ENCODE measurements at regions not wholly inside any gene's neighbourhood (a gene's known extent, or its start where the extent isn't known, plus 50 kb on each side); places are given as distances from the start of the nearest gene placed in this dataset.

DNA sequence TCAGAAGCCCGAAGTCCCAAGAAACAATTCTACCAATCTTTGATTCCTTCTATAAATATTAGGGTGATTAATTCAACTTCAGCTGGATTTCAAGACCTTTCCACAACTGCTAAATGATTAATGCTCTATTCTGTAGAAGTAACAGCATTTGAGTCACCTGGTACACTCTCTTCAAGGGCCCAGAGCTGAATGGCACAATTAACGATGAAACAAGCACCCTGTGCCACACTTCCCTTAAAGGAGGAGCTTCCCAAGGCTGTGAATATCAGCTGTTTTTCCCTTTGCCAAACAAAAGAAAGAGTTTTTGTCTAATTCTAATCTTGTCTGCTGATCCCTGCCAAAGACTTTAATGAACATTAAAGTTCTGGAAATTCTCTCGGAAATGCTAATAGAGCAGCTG is 56.0 kb downstream of the BOD1L2 start:
- DNase-seq = no peak

DNA sequence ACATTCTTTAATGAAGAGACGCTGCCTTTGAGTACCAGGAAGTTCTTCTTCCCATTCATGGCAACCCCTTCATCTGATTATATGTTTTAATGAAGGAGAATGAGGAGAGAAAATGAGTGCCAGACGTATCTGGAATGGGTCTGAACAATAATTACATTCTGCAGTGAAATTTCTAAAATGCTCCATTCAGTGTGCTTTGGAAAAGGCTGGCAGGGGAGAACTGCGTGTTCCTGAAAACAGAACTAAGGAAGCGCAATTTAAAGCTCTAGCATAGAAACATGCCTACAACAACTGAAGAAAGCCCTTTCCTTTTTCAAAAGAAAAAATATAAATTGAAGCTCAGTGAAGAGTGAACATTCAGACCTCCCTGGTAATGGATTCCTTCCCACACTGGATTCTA is 58.8 kb downstream of the BOD1L2 start:
- DNase-seq = no peak

DNA sequence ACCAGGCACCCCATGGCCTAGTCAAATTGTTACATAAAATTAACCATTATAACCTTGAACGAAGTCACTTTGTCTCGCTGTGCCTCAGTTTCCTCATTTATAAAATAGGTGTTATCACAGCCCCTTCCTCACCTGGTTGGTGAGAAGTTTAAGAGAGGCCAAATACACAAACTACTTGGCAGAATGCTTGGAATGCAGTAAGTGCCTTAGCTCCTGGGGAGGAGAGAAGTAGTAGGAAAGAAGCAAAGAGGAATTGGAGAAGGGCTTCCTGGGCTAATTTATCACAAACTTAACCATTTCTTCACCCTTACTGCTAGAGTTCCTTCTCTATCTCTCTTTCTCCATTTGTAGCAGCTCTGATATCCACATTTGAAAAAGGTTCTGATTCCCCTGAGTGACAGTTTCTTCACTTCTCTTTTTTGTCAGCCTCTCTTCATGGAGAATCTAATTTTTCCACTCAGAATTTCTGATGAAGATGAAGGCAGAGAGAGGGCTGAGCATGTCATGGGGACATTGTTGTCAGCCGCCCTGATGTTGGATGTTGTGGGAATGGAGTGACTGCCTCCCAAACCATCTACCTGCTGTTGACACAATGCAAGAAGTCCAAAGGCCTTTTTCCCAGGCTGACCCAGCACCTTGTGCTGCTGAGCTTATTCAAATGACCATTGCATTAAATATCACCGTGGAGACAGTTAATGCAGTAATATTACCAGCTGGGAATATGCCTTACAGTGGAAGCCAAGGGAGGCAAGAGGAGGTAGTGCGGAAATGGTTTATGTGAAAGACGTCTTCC is 60.4 kb downstream of the BOD1L2 start:
- DNase-seq = no peak

- no peak for DNase-seq
Measured at GRCh38 chr18:57208047-57208446, 61.2 kb downstream of the BOD1L2 start.

DNA sequence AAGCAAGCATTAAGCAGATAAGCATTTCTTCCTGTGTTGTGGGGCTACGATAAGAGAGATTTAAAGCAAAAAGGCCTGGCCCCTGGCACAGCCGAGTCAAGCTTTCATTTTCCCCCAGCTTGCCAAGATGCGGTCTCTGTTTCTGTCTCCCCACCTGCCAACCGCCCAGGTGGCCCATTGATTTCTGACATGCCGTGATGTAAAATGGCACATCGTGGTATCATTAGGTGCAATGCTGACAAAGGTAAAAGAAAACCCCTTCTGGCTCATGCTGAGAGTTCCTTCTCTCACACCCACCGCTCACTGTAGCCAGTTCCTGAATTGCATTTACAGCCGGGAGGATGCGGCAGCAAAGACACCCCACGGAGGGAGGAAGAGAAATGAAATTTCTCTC is 62.8 kb downstream of the BOD1L2 start:
- DNase-seq = no peak

DNA sequence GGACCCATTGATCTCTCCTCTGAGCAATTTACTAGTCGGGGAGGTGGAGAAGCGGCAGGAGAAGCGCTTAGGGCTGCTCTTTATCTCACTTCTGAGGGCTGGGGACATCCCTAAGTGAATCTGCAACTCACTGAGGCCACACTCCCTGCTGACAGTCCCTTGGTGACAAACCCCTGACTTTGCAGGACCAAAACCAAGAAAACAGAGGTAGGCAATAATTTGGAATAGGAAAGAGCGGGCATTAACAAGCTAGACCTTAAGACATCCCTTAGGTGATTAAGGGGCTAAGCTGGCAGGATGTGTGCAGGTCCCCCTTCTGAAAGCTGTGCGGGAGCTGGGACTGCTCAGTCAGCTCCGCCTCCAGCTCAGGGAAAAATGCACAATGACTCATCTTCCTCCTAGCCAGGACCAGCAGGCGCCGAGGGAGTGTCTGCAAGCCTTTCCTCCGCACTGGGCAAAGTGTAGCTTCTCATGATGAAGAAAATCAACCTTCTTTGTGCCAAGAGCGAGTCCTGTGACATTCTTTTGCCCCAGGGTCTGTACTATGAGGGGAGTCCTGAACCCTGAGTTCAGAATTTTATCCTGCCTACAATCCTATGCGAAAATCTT is 63.3 kb downstream of the BOD1L2 start:
- no peak for DNase-seq

DNA sequence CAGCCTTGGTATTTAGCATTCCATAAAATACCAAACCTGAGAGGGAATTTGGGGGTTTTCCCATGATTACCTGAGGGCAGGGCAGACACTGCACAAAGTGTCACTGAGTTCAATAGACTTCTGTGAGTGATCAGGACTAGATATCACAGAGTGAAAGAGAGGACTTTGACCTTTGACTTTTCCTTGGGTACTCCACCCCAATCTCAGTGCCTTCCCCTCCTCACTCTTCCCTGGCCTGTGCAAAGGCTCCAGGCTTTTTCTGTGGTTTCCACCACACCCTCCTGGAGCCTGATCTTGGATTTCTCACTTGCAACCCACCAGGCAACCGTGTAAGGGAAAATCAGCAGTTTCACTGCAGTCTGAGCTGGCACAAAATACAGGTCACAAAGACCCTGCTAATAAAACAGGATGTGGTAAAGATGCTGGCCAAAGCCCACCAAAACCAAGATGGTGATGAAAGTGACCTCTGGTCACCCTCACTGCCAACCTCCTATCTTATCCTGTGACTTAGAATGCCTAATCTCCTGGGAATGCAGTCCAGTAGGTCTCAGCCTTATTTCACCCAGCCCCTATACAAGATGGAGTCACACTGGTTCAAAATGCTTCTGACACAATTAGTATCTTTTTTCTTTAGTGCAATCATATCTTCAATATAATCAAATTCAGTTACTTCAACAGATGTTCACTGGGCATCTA is 64.0 kb downstream of the BOD1L2 start:
- DNase-seq = no peak

- no peak for DNase-seq
Measured at GRCh38 chr18:57211412-57211750, 64.5 kb downstream of the BOD1L2 start.

DNA sequence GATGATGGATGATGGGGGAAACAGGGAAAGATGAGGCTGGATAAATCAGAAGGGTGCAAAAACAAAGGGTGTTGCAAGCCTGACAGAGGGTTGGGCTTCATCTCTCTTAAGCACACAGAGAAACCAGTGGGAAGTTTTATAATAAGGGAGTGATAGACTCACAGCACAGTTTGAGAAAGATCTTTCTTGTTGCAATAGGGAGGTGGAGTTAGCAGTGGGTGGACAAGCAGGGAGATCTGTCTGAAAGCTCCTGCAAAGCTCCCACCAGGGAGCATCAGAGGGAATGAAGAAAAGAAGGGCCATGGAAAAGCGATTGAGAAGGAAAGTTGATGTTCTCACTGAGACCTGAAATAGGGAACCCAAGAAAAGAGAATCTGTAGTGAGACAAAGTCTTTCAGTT is 64.9 kb downstream of the BOD1L2 start:
- DNase-seq = no peak

GRCh38 chr18:57212678-57213077 is 65.8 kb downstream of the BOD1L2 start:
- no peak for DNase-seq

- DNase-seq = no peak
Measured at GRCh38 chr18:57214976-57215375, 68.1 kb downstream of the BOD1L2 start.

DNA sequence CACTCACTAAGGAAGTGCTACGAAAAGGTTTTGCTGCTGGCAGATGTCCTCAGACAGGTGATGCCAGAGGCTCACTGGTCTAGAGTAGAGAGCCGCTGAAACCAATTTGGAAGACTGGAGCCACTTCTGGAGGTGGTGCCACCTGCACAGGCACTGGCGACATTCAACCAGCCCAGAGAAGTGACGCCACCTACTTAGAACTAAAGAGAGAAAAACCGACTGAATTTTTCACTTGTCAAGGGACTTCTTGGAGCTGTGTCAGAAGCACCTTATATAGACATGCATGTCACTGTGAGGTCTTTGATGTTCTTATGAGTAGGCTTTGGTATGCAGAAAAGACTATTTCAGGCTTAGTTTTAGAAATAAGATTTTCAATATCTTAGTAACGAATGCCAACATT is 71.4 kb downstream of the BOD1L2 start:
- no peak for DNase-seq

DNA sequence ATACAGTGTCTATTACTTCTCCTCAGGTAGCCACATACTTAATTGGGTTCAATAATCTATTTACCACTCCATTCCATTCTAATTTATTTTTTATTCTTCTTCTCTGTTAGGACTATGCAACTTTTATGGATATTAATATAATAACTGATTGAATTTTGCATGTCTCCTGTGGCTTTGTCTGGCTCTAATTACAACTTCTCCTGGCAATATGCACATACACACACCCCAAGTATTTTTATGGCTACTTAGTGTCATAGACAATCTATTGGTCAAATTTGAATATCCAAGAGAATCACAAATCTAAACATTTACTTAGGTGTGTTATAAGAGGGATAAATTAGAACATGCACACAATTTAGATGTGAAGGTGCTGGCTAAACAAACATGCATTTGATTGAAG is 73.1 kb downstream of the BOD1L2 start:
- DNase-seq = no peak

GRCh38 chr18:57220480-57220879 is 73.6 kb downstream of the BOD1L2 start:
- DNase-seq = no peak

GRCh38 chr18:57220930-57221483 is 74.1 kb downstream of the BOD1L2 start:
- no peak for DNase-seq

DNA sequence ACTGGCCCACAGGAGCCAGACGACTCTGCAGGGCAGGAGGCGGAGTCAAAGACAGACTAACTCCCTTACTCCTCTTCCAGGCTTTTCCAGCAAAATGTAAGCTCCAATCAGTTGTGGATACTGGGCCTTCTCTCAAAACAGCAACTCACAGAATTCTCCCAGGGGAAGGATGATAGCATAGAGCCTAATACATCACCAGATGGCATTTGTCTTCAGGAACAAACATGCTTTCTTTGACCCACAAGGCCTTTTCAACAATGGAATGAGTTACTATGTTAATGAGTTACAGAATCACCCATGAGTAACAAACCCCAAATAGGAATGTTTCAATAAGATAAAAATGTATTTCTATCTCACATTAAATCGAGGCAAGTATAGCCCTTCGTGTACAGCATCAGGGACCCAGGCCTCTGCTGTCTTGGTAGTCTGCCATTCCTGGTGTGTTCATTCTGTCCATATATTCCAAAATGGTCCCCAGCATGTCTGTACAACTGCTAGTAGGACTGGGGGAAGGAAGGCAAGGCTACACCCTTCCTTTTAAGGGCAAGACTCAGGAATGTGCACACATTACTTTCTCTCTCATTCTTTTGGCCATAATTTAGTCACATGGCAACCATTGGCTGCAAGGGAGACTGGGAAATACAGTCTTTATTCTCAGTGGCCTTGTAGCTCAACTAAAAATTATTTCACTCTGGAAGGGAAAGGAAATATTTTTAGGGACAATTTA is 76.4 kb downstream of the BOD1L2 start:
- no peak for DNase-seq

DNA sequence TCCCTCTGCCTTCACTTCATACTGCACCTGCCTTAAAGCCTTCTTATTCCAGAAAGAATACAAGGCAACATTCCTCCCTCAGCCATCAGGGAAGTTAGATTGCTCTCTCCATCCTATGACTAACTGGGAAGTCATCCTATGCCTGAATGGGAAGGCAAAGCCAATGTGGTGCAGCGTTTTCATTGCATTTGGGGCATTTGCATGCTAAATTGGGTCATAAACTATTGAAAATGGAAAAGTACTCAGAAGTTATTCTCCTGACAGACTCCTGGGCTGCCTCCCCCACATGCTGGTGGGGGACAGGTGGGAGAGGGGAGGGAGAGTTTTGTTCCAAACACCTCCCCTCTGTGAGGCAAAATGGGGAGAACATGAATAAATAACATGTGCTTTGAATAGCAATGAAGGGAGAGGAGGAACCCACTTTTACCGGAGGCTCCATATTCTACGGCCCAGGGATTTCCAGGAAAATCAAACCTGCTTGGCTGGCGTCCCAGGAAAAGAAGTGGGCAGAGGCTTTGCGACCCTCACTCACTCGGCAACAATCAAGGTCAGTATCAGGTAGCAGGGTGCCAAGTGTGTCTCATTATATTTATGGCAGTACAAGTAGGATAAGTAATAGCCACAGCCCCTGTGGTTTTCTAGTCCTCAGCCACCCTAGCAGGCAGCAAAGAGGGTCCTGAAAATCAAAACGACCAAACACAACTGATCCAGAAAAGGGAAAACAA is 84.1 kb downstream of the BOD1L2 start:
- no peak for DNase-seq

DNA sequence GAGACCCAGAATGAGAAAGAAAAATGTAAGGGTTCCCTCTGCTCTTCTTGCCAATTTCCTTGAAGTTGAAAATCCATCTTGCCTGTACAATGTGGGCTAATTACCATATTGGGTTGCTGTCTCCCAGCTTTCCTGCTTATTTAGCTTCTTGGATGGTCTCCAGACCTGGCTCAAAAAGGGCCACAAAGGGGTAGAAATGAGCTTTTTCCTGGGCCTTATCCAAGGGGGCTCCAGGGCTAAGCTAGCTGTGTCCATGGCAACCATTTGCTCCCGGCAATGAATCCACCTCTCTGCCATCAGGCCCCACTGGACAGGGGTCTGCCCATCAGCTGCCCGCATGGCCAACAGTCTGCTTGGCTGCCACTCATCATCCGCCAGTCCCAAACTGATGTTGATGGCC is 85.0 kb downstream of the BOD1L2 start:
- no peak for DNase-seq

DNA sequence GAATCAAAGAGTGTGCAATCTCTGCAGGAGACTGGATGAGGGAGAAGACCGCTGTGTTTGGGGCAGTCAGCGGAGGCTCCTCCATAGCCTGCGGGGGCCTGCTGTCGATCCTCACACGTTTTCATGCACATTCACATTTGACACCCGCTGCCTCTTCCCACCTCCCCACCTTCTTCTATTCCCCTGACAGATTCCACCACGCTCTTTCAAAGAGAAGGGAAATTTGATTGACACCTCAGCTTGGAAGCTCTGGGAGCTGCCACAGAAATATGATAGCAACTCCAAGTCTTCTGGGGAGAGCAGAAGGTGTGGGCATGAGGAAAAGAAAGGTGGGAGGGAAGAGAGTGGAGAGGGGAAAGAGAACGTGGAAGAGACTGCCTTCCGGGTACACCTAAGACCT is 87.5 kb downstream of the BOD1L2 start:
- no peak for DNase-seq

DNA sequence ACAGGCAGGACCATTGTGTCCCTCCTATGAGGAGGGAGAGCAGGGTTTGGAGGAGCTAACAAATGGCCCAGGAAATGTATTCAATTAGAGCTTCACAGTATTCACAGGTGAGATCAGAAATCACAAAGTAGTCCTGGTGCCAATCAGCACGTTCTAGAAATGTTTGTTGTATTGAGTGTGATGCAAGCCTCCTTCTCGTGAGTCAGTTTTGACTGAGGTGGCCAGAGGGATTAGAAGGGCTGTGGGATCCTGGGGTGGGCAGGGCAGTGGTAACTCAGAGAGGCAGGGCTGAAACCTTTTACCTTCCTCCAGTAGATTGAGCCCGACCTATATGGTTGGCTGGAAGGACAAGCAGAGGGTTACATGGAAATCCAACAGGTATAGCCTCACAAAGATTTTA is 95.0 kb downstream of the BOD1L2 start:
- DNase-seq = no peak

GRCh38 chr18:57242285-57242684 is 95.4 kb downstream of the BOD1L2 start:
- no peak for DNase-seq

DNA sequence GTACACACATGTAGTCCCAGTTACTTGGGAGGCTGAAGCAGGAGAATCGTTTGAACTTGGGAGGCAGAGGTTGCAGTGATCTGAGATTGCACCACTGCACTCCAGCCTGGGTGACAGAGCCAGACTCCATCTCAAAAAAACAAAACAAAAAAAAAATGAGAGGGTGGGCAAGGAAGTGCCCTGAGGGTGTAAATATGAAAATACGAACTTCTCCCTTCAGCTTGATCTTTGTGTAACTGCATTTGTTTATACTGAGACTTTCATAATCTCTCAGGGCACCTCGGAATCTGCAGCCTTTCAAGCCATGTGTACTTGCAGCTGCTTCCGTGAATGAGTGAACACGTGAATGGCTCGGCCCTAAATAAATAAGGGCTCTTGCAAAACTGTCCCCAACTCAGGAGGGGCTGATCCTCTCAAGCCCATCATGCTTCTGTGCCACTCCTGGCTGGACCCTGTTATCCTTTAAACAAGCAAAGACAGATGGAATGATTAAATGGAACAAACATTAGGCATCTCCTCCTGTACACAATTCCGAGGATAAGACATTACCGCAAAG is 96.8 kb downstream of the BOD1L2 start:
- DNase-seq = no peak
